ENCODE measurements at regions not wholly inside any gene's neighbourhood (a gene's known extent, or its start where the extent isn't known, plus 50 kb on each side); places are given as distances from the start of the nearest gene placed in this dataset.

GRCh38 chr11:29161191-29161590 lies 855.6 kb downstream of the KCNA4 start:
- TF ChIP-seq TARDBP (IDR thresholded peaks at IDR 0.05) (no peak), SUZ12 (IDR thresholded peaks at IDR 0.05) (no peak), ZNF384 (IDR thresholded peaks at IDR 0.05) (no peak), PKNOX1 (IDR thresholded peaks at IDR 0.05) (no peak), FOXM1 (IDR thresholded peaks at IDR 0.05; ENCODE audit: borderline replicate concordance) (no peak), ELF4 (IDR thresholded peaks at IDR 0.05) (no peak), L3MBTL2 (conservative IDR thresholded peaks at IDR 0.05) (no peak), BHLHE40 (IDR thresholded peaks at IDR 0.05; ENCODE audit: borderline replicate concordance) (no peak), ARNT (IDR thresholded peaks at IDR 0.05) (no peak), LEF1 (IDR thresholded peaks at IDR 0.05; ENCODE audit: borderline replicate concordance) (no peak), FOXA1 (IDR thresholded peaks at IDR 0.05) (no peak), FOXK2 (IDR thresholded peaks at IDR 0.05) (no peak)
